ENCODE measurements at regions not wholly inside any gene's neighbourhood (a gene's known extent, or its start where the extent isn't known, plus 50 kb on each side); places are given as distances from the start of the nearest gene placed in this dataset.

DNA sequence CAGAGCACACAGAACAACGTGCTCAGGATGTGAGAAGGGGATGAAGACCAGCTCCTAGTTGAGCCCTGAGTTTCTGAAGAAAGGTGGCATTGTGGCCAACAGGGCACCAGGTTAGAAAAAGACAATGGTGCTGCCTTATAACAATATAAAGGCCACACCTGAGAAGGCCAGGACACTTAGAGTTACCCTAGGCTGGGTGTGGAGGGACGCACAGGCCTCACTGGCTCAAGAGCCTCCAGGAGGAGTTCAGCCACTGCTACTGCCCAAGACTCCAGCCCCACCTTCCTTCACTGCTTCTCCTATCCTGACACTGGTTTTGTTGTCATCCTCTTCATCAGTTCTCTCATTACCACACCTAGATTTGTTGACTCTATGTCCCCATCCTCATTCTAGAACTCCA lies 55.2 kb upstream of the BEND6 start:
- Histone ChIP-seq H2AFZ (ENCODE audit: low read length) (no peak overlapping the region), H3K4me1 (ENCODE audit: insufficient read depth, low read length, poor library complexity, severe bottlenecking) (no peaks in the 10 kb centered on the region), H3K9me3 (ENCODE audit: low read length) (no peaks in the 10 kb centered on the region), H3K4me3 (ENCODE audit: low read depth, low read length, poor library complexity, severe bottlenecking) (no peak overlapping the region), H3K27ac (ENCODE audit: low read depth, low read length, poor library complexity, severe bottlenecking) (no peak overlapping the region), H3K9me2 (ENCODE audit: insufficient read depth, low read length) (no peaks in the 10 kb centered on the region), H3K4me2 (ENCODE audit: low read length) (no peak overlapping the region), H3K79me2 (ENCODE audit: insufficient read depth, low read depth, low read length) (no peaks in the 10 kb centered on the region), H3K36me3 (ENCODE audit: insufficient read depth, low read length) (no peaks in the 10 kb centered on the region), H4K20me1 (ENCODE audit: insufficient read depth, low read length) (no peaks in the 10 kb centered on the region)
- ChIA-PET CTCF (ENCODE audit: unreplicated experiment) (no interaction called here), POLR2A (no interaction called here)
- no TSS peak for BruUV-seq (replicated peaks)
- no peak for DNase-seq (ENCODE audit: low spot score)
- intact Hi-C loops (cut with micrococcal nuclease; ENCODE audit: unreplicated experiment): no loop called here
- TF ChIP-seq EZH2phosphoT487 (IDR thresholded peaks at IDR 0.05; ENCODE audit: borderline replicate concordance, low read depth, low read length): no peak
- TF ChIP-seq, protein P1, sequence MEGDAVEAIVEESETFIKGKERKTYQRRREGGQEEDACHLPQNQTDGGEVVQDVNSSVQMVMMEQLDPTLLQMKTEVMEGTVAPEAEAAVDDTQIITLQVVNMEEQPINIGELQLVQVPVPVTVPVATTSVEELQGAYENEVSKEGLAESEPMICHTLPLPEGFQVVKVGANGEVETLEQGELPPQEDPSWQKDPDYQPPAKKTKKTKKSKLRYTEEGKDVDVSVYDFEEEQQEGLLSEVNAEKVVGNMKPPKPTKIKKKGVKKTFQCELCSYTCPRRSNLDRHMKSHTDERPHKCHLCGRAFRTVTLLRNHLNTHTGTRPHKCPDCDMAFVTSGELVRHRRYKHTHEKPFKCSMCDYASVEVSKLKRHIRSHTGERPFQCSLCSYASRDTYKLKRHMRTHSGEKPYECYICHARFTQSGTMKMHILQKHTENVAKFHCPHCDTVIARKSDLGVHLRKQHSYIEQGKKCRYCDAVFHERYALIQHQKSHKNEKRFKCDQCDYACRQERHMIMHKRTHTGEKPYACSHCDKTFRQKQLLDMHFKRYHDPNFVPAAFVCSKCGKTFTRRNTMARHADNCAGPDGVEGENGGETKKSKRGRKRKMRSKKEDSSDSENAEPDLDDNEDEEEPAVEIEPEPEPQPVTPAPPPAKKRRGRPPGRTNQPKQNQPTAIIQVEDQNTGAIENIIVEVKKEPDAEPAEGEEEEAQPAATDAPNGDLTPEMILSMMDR (conservative IDR thresholded peaks at IDR 0.05; ENCODE audit: low read length): no peak

DNA sequence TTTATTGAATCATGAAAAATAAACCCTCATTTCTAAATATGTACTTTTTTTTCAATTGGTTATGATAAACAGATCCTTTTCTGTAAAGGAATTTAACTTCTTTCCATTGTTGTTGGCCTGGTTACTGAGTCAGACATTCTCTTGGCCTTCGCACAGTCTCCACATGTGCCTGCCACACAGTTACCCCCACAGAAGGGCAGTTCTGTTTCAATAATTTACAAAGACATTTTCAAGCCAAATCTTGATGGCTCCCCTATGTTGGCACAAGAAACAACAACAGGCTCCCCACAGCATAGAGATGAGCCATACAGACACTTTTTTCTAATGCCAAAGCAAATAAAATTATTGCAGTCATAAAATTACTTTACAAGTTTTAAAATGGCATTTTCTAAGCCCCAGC lies 55.6 kb upstream of the BEND6 start:
- ChIA-PET CTCF (ENCODE audit: unreplicated experiment) (no interaction called here), POLR2A (no interaction called here)
- no peak for TF ChIP-seq EZH2phosphoT487 (IDR thresholded peaks at IDR 0.05; ENCODE audit: borderline replicate concordance, low read depth, low read length)
- TF ChIP-seq, protein P1 (conservative IDR thresholded peaks at IDR 0.05; ENCODE audit: low read length): no peak
- no peaks in the 10 kb centered on the region for H3K9me2 ChIP-seq (ENCODE audit: insufficient read depth, low read length)
- no TSS peak for BruUV-seq (replicated peaks)
- no peaks in the 10 kb centered on the region for H4K20me1 ChIP-seq (ENCODE audit: insufficient read depth, low read length)
- H2AFZ ChIP-seq (ENCODE audit: low read length): no peak overlapping the region
- H3K36me3 ChIP-seq (ENCODE audit: insufficient read depth, low read length): no peaks in the 10 kb centered on the region
- intact Hi-C loops (cut with micrococcal nuclease; ENCODE audit: unreplicated experiment): no loop called here
- H3K4me1 ChIP-seq (ENCODE audit: insufficient read depth, low read length, poor library complexity, severe bottlenecking): no peaks in the 10 kb centered on the region
- no peaks in the 10 kb centered on the region for H3K79me2 ChIP-seq (ENCODE audit: insufficient read depth, low read depth, low read length)
- no peak overlapping the region for H3K4me3 ChIP-seq (ENCODE audit: low read depth, low read length, poor library complexity, severe bottlenecking)
- H3K9me3 ChIP-seq (ENCODE audit: low read length): no peaks in the 10 kb centered on the region
- no peak for DNase-seq (ENCODE audit: low spot score)
- no peak overlapping the region for H3K27ac ChIP-seq (ENCODE audit: low read depth, low read length, poor library complexity, severe bottlenecking)
- H3K4me2 ChIP-seq (ENCODE audit: low read length): no peak overlapping the region

DNA sequence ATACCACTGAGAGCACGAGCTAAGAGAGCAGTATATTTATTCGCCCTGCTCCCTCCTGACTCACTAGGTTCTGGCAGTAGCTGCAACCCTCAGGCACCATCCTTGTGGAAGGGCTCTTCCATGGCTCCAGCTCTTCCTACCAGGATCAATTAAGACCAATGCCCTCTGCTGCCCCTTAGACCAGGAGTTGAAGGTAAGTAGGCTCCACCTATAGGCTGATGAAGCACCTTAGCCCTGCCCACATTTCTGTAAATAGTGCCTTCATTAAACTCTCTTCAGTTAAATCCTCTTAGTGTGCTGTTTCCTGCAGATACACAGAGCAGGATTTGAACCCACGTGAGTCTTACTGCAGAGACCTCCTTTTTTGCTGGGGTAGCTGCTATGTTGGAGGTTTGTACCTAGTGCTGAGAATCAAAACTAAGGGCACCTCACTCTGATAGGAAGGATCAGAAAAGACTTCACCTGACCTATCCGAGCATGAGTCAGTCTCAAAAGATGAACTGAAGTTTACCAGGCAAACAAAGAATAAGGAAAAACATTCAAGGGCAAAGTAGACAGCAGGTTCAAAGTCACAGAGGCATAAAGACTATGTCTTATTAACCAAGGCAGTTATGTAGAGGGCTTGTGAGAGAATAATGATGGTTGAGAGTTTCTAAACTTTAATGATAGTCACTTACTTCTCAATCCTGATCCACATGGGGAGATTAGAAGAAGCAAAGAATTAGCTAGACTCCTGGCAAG lies 56.9 kb upstream of the BEND6 start:
- Histone ChIP-seq H2AFZ (ENCODE audit: low read length) (no peak overlapping the region), H4K20me1 (ENCODE audit: insufficient read depth, low read length) (no peaks in the 10 kb centered on the region), H3K4me1 (ENCODE audit: insufficient read depth, low read length, poor library complexity, severe bottlenecking) (no peaks in the 10 kb centered on the region), H3K79me2 (ENCODE audit: insufficient read depth, low read depth, low read length) (no peaks in the 10 kb centered on the region), H3K9me3 (ENCODE audit: low read length) (no peaks in the 10 kb centered on the region), H3K27ac (ENCODE audit: low read depth, low read length, poor library complexity, severe bottlenecking) (no peak overlapping the region), H3K36me3 (ENCODE audit: insufficient read depth, low read length) (no peaks in the 10 kb centered on the region), H3K4me2 (ENCODE audit: low read length) (no peak overlapping the region), H3K9me2 (ENCODE audit: insufficient read depth, low read length) (no peaks in the 10 kb centered on the region), H3K4me3 (ENCODE audit: low read depth, low read length, poor library complexity, severe bottlenecking) (no peak overlapping the region)
- intact Hi-C loops (cut with micrococcal nuclease; ENCODE audit: unreplicated experiment): no loop called here
- no peak for DNase-seq (ENCODE audit: low spot score)
- ChIA-PET POLR2A (interaction anchor here (0.5 to 0.7 kb wide), 2 partner anchors 16 to 197 kb away, joined by 3 to 7 read pairs; no protein-coding TSS in a partner anchor), CTCF (ENCODE audit: unreplicated experiment) (no interaction called here)
- no TSS peak for BruUV-seq (replicated peaks)
- TF ChIP-seq, protein P1 (conservative IDR thresholded peaks at IDR 0.05; ENCODE audit: low read length): no peak
- TF ChIP-seq EZH2phosphoT487 (IDR thresholded peaks at IDR 0.05; ENCODE audit: borderline replicate concordance, low read depth, low read length): no peak

Data from OCI-LY7 (cell line).